HEK293 (cell line): ENCODE measurements at regions not wholly inside any gene's neighbourhood (a gene's known extent, or its start where the extent isn't known, plus 50 kb on each side); places are given as distances from the start of the nearest gene placed in this dataset.

Experiments used
- CTCF ChIA-PET: fragments of 350-600 bp; formaldehyde crosslinking; extraction: SDS; loops from one replicate; lab custom pipeline; 2021; ENCODE audit warnings: antibody characterized with exemption; lab: Yijun Ruan, JAX
- POLR2A ChIA-PET: fragments of 300-600 bp; formaldehyde crosslinking; extraction: SDS; loops from one replicate; lab custom pipeline; 2020; ENCODE audit warnings: antibody characterized with exemption, inconsistent platforms; lab: Yijun Ruan, JAX
- H3K27ac ChIP-seq: fragments of 200-500 bp; sonication (Bioruptor generic); 2 replicates; pipeline ENCODE4 v1.5.1; 2014; ENCODE audit warnings: low read depth, low read length, control low read depth, inconsistent platforms; ENCODE audit errors: extremely low read depth
- H3K36me3 ChIP-seq, 2 experiments: fragments of 200-500 bp in 1 of 2; sonication (Bioruptor generic) in 1 of 2; 1 replicate in 1 of 2; 2 replicates in 1 of 2; pipeline ENCODE4 v1.5.1; 2014 to 2017; ENCODE audit warnings: inconsistent platforms in 2 of 2, low read length in 2 of 2; ENCODE audit not compliant: control insufficient read depth in 2 of 2, insufficient read depth in 1 of 2
- H3K4me1 ChIP-seq: fragments of 200-500 bp; sonication (Bioruptor generic); 2 replicates; pipeline ENCODE4 v1.5.1; 2014; ENCODE audit warnings: mild to moderate bottlenecking, low read length, inconsistent platforms; ENCODE audit not compliant: control insufficient read depth, insufficient read depth
- H3K4me3 ChIP-seq: 2 replicates; pipeline ENCODE4 v1.5.1; 2011; ENCODE audit warnings: low read depth, mild to moderate bottlenecking, control low read depth, low read length, moderate library complexity
- H3K9me3 ChIP-seq: fragments of 200-500 bp; sonication (Bioruptor generic); 2 replicates; pipeline ENCODE4 v1.5.1; 2014; ENCODE audit warnings: low read depth, low read length, inconsistent platforms; ENCODE audit not compliant: control insufficient read depth, insufficient read depth
- MEIS1 ChIP-seq: sonication (generic); formaldehyde crosslinking; IDR thresholded peaks from 2 replicates; pipeline ENCODE4 v1.8.1; 2022; ENCODE audit warnings: missing genetic modification reagents, mild to moderate bottlenecking, borderline replicate concordance
- MYNN ChIP-seq: fragments of 450-650 bp; formaldehyde crosslinking; IDR thresholded peaks from 2 replicates; pipeline ENCODE4 v1.5.1; 2016; ENCODE audit warnings: missing biosample characterization, missing genetic modification characterization, borderline replicate concordance
- ZBTB17 ChIP-seq: fragments of 450-650 bp; formaldehyde crosslinking; IDR thresholded peaks from 2 replicates; pipeline ENCODE4 v1.5.1; 2016; ENCODE audit warnings: missing biosample characterization, missing genetic modification characterization
- ZBTB21 ChIP-seq: fragments of 450-650 bp; formaldehyde crosslinking; IDR thresholded peaks from 2 replicates; pipeline ENCODE4 v1.5.1; 2017; ENCODE audit warnings: missing biosample characterization, missing genetic modification characterization
- ZNF10 ChIP-seq: fragments of 450-650 bp; formaldehyde crosslinking; IDR thresholded peaks from 2 replicates; pipeline ENCODE4 v1.5.1; 2017; ENCODE audit warnings: missing biosample characterization, missing genetic modification characterization
- ZNF114 ChIP-seq: fragments of 450-650 bp; formaldehyde crosslinking; IDR thresholded peaks from 2 replicates; pipeline ENCODE4 v1.5.0; 2017; ENCODE audit warnings: missing biosample characterization, missing genetic modification characterization
- ZNF26 ChIP-seq: fragments of 450-650 bp; formaldehyde crosslinking; IDR thresholded peaks from 2 replicates; pipeline ENCODE4 v1.5.1; 2016; ENCODE audit warnings: missing biosample characterization, missing genetic modification characterization
- ZNF362 ChIP-seq: fragments of 450-650 bp; formaldehyde crosslinking; IDR thresholded peaks from 2 replicates; pipeline ENCODE4 v1.5.1; 2016; ENCODE audit warnings: missing biosample characterization, missing genetic modification characterization
- ZNF423 ChIP-seq: fragments of 450-650 bp; formaldehyde crosslinking; IDR thresholded peaks from 2 replicates; pipeline ENCODE4 v1.5.1; 2016; ENCODE audit warnings: missing biosample characterization, missing genetic modification characterization
- ZNF426 ChIP-seq: fragments of 450-650 bp; formaldehyde crosslinking; IDR thresholded peaks from 2 replicates; pipeline ENCODE4 v1.5.1; 2017; ENCODE audit warnings: missing biosample characterization, missing genetic modification characterization, mild to moderate bottlenecking, inconsistent platforms, moderate library complexity
- ZNF473 ChIP-seq: fragments of 450-650 bp; formaldehyde crosslinking; IDR thresholded peaks from 2 replicates; pipeline ENCODE4 v1.5.1; 2017; ENCODE audit warnings: missing biosample characterization, missing genetic modification characterization
- ZNF513 ChIP-seq: fragments of 450-650 bp; IDR thresholded peaks from 2 replicates; pipeline ENCODE4 v1.5.1; 2018; ENCODE audit warnings: missing biosample characterization, missing genetic modification characterization
- ZNF549 ChIP-seq: fragments of 450-650 bp; IDR thresholded peaks from 2 replicates; pipeline ENCODE4 v1.5.1; 2018; ENCODE audit warnings: missing biosample characterization, missing genetic modification characterization, mild to moderate bottlenecking, inconsistent platforms, moderate library complexity
- ZNF555 ChIP-seq: fragments of 450-650 bp; formaldehyde crosslinking; conservative IDR thresholded peaks from 2 replicates; pipeline ENCODE4 v1.5.1; 2017; ENCODE audit warnings: missing biosample characterization, mild to moderate bottlenecking, missing genetic modification characterization, inconsistent platforms
- ZNF600 ChIP-seq: fragments of 450-650 bp; formaldehyde crosslinking; IDR thresholded peaks from 2 replicates; pipeline ENCODE4 v1.5.1; 2016; ENCODE audit warnings: missing biosample characterization, missing genetic modification characterization
- ZNF837 ChIP-seq: fragments of 450-650 bp; formaldehyde crosslinking; IDR thresholded peaks from 2 replicates; pipeline ENCODE4 v1.5.1; 2016; ENCODE audit warnings: missing biosample characterization, missing genetic modification characterization

GRCh38 chr7:128153436-128153835, 87.6 kb upstream of the LEP start:
- Histone ChIP-seq H3K4me1 (no peaks in the 10 kb centered on the region), H3K36me3 (no peaks in the 10 kb centered on the region), H3K27ac (no peak overlapping the region), H3K4me3 (no peak overlapping the region), H3K9me3 (no peaks in the 10 kb centered on the region)
- TF ChIP-seq ZNF114: no peak
- no peak for TF ChIP-seq ZNF555 (tag by site-specific recombination)
- ChIA-PET POLR2A (no interaction called here), CTCF (interaction anchor here (0.7 to 2.5 kb wide), 3 partner anchors 18 to 446 kb away, joined by 3 to 15 read pairs (median 4); no protein-coding TSS in a partner anchor)

GRCh38 chr7:128154504-128154903, 86.6 kb upstream of the LEP start:
- no peaks in the 10 kb centered on the region for H3K9me3 ChIP-seq
- ChIA-PET CTCF (interaction anchor here (0.7 to 2.5 kb wide), 2 partner anchors 19 to 26 kb away, joined by 5 to 15 read pairs; no protein-coding TSS in a partner anchor), POLR2A (interaction anchor here (0.6 kb wide), 1 partner anchor 27 kb away, joined by 4 read pairs; no protein-coding TSS in a partner anchor)
- no peaks in the 10 kb centered on the region for H3K36me3 ChIP-seq
- no peak overlapping the region for H3K4me3 ChIP-seq
- no peaks in the 10 kb centered on the region for H3K4me1 ChIP-seq
- TF ChIP-seq MEIS1 (CRISPR knock-in tag) (no peak), ZNF26 (tag by site-specific recombination) (no peak), ZNF426 (tag by site-specific recombination) (no peak), ZNF513 (tag by site-specific recombination) (no peak), ZNF423 (tag by site-specific recombination) (no peak), MYNN (tag by site-specific recombination) (no peak), ZNF10 (0 out of 2 replicates have a peak, but pooled peaks have one; percentile 38)
- no peak overlapping the region for H3K27ac ChIP-seq

DNA sequence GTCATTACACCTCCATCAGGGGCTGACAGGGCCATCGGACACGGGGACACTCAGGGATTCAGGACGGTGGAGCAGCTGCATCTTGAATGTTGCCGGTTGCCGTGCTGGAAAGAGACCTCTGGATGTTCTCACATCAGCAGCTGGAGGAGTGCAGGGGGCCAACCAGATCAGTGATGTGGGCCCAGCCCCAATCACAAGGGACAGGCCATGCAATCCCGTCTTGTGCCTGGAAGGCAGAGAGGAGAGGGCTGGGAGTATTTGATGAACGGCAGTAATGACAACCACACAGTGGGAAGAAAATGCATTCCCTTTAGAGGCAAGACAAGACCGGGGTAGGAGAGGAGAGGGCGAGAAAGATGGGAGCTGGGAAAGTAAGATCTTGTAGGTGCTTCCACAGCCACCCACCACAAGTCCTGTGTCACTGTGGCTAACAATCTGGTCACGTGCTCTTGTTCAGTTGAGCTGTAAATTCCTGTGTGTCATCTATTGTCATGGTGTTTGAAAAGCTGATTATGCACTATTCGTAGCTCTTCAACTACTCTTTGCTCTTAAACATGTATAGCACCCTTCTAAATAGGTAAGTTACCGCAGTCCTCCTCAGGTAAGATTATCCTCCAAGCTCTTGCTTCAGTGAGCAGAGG, 85.9 kb upstream of the LEP start:
- H3K27ac ChIP-seq: no peak overlapping the region
- no peaks in the 10 kb centered on the region for H3K9me3 ChIP-seq
- no peaks in the 10 kb centered on the region for H3K36me3 ChIP-seq
- POLR2A ChIA-PET: no interaction called here
- no peak overlapping the region for H3K4me3 ChIP-seq
- TF ChIP-seq ZNF549 (tag by site-specific recombination) (no peak), ZNF362 (no peak), ZBTB21 (tag by site-specific recombination) (no peak)
- no peaks in the 10 kb centered on the region for H3K4me1 ChIP-seq
- CTCF ChIA-PET: interaction anchor here (0.7 kb wide), 1 partner anchor 27 kb away, joined by 5 read pairs; no protein-coding TSS in a partner anchor

DNA sequence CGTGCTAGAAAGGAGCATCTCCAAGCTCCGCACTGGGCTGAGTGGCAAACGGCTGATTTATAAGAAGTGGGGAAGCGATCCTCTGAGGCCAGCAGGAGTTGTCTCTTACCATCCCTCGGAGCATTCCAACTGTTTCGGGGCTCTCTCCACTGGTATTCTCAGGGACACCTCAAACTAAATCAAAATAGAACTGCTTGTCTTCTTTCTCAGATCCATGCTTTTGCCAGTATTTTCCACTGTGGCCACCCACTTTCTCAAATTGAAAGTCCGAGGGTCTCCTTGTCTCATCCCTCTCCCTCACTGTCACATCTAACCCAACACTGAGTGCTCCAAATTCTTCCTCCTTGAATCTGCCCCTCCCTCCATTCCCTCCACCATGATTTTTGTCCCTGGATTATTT, 83.2 kb upstream of the LEP start:
- Histone ChIP-seq H3K36me3 (no peaks in the 10 kb centered on the region), H3K9me3 (no peaks in the 10 kb centered on the region), H3K4me1 (no peaks in the 10 kb centered on the region), H3K27ac (no peak overlapping the region), H3K4me3 (no peak overlapping the region)
- POLR2A ChIA-PET: no interaction called here
- no peak for TF ChIP-seq ZNF837
- TF ChIP-seq ZNF600 (tag by site-specific recombination): no peak
- no peak for TF ChIP-seq ZBTB17
- TF ChIP-seq ZNF473 (tag by site-specific recombination): no peak
- CTCF ChIA-PET: no interaction called here
